K562 (cell line): ENCODE measurements at regions not wholly inside any gene's neighbourhood (a gene's known extent, or its start where the extent isn't known, plus 50 kb on each side); places are given as distances from the start of the nearest gene placed in this dataset.

Source experiments
- CTCF ChIP-seq, 3 experiments: IDR thresholded peaks in 2 of 3; conservative IDR thresholded peaks in 1 of 3; 2 replicates each; pipeline ENCODE4 v1.5.1; 2011 to 2012; ENCODE audit warnings: low read length in 3 of 3, mild to moderate bottlenecking in 3 of 3, control low read depth in 2 of 3, improper control_type of control experiment in 1 of 3, inconsistent platforms in 1 of 3, low read depth in 1 of 3, mixed read lengths in 1 of 3, moderate library complexity in 1 of 3; ENCODE audit not compliant: insufficient read depth in 2 of 3
- ERF ChIP-seq: fragments of 450-650 bp; formaldehyde crosslinking; IDR thresholded peaks from 2 replicates; pipeline ENCODE4 v1.4.0; 2020; ENCODE audit warnings: mild to moderate bottlenecking, mixed read lengths
- EZH2 ChIP-seq: IDR thresholded peaks from 2 replicates; pipeline ENCODE4 v1.6.1; 2012; ENCODE audit warnings: low read depth, mild to moderate bottlenecking, inconsistent platforms, low read length, borderline replicate concordance
- KDM1A ChIP-seq, 2 experiments: fragments of 450-650 bp; IDR thresholded peaks; 2 replicates each; pipeline ENCODE4 v1.6.1; 2016; ENCODE audit warnings: mild to moderate bottlenecking in 2 of 2
- KDM5B ChIP-seq: fragments of 200-600 bp; sonication (generic); IDR thresholded peaks from 2 replicates; pipeline ENCODE4 v1.6.1; 2012; ENCODE audit warnings: low read depth, mild to moderate bottlenecking, moderate library complexity, low read length, control low read depth, inconsistent platforms; ENCODE audit not compliant: insufficient replicate concordance
- MXI1 ChIP-seq: IDR thresholded peaks from 2 replicates; pipeline ENCODE4 v1.6.1; 2011; ENCODE audit warnings: low read depth, mild to moderate bottlenecking, improper control_type of control experiment, low read length
- POLR2A ChIP-seq: fragments of 450-650 bp; conservative IDR thresholded peaks from 2 replicates; pipeline ENCODE4 v1.6.1; 2016
- POLR2AphosphoS5 ChIP-seq: IDR thresholded peaks from 2 replicates; pipeline ENCODE4 v1.6.1; 2011; ENCODE audit warnings: mild to moderate bottlenecking, low read depth, low read length, moderate library complexity; ENCODE audit not compliant: control insufficient read depth, insufficient read depth
- RAD21 ChIP-seq, 2 experiments: fragments of 250-450 bp in 1 of 2; fragments of 450-650 bp in 1 of 2; sonication (Bioruptor Pico) in 1 of 2; formaldehyde crosslinking in 1 of 2; IDR thresholded peaks in 1 of 2; conservative IDR thresholded peaks in 1 of 2; 2 replicates each; pipeline versions ENCODE4 v1.4.0 to v1.8.0; 2020 to 2022; ENCODE audit warnings: mild to moderate bottlenecking in 2 of 2, moderate library complexity in 1 of 2
- YY1 ChIP-seq, 3 experiments: IDR thresholded peaks; 2 replicates each; pipeline ENCODE4 v1.6.1; 2011; ENCODE audit warnings: low read length in 2 of 3, mild to moderate bottlenecking in 2 of 3, moderate library complexity in 2 of 3, borderline replicate concordance in 1 of 3, control low read depth in 1 of 3, low read depth in 1 of 3; ENCODE audit not compliant: insufficient read depth in 3 of 3, insufficient replicate concordance in 2 of 3, control insufficient read depth in 1 of 3, insufficient read length in 1 of 3; ENCODE audit errors: extremely low read depth in 1 of 3
- ZNF76 ChIP-seq: fragments of 250-450 bp; sonication (Bioruptor Pico); IDR thresholded peaks from 2 replicates; pipeline ENCODE4 v1.4.0; 2020; ENCODE audit warnings: mild to moderate bottlenecking, moderate library complexity, borderline replicate concordance
- ZZZ3 ChIP-seq: fragments of 450-650 bp; IDR thresholded peaks from 2 replicates; pipeline ENCODE4 v1.6.1; 2016; ENCODE audit warnings: antibody characterized with exemption, mild to moderate bottlenecking, moderate library complexity

DNA sequence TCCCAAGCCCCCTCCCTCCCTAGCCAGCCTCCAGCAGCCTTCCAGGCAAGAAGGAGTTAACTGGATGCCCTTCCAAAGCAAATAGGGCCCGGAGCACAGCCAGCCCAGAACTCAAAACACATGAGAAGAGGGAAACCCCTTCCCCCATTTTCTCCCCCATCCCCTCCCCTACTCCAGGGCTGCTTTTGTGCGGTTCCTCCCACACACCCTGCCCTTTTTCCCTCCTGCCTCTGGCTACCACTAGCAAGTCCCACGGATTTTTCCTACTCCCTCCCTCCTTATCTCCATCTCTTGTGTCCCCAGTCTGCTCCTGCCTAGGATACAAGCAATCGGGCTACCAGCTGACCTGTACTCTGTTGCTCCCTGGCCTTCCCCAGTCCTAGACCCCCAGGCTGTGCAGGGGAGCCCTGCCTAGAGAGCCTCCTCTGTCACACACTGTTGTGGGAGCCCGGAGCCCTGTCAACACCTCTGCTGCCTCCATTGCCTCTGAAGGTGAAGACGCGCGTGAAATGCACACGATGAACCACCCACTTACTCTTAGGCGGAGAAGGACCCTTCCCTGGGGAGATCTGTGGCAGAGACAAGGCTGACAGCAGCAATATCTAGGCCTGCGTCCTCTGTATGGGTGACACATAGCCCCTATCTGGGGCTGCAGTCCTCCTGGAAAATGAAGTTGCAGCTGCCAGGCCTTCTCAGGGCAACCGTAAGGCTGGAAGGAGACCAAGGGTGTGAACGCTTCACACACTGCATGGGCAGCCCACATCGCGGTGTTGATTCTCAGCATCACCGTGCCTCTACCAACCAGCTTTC, 282.8 kb downstream of the MN1 start:
- TF ChIP-seq ZZZ3 (no peak), ZNF76 (no peak), KDM5B (no peak), POLR2AphosphoS5 (no peak), CTCF (IDR thresholded peaks at IDR 0.05 in 2 of 3, conservative IDR thresholded peaks at IDR 0.05 in 1 of 3; ENCODE audit: insufficient read depth in 2 of 3, low read depth in 1 of 3, low read length in 3 of 3) (no peak), EZH2 (no peak), MXI1 (no peak), POLR2A (no peak), YY1 (IDR thresholded peaks at IDR 0.05; ENCODE audit: borderline replicate concordance in 1 of 3, control insufficient read depth in 1 of 3, extremely low read depth in 1 of 3, insufficient read depth in 3 of 3, insufficient read length in 1 of 3, insufficient replicate concordance in 2 of 3, low read depth in 1 of 3, low read length in 2 of 3) (no peak), RAD21 (CRISPR knock-in tag; conservative IDR thresholded peaks at IDR 0.05 in 1 of 2, IDR thresholded peaks at IDR 0.05 in 1 of 2) (no peak), ERF (CRISPR knock-in tag) (no peak), KDM1A (IDR thresholded peaks at IDR 0.05) (no peak)
